PFSK-1 (cell line): ENCODE measurements at regions not wholly inside any gene's neighbourhood (a gene's known extent, or its start where the extent isn't known, plus 50 kb on each side); places are given as distances from the start of the nearest gene placed in this dataset.

Experiments
- POLR2AphosphoS5 ChIP-seq: IDR thresholded peaks from 2 replicates; pipeline ENCODE4 v1.6.1; 2012; ENCODE audit warnings: low read depth, mild to moderate bottlenecking, control low read depth, low read length, moderate library complexity
- SIN3A ChIP-seq: IDR thresholded peaks from 2 replicates; pipeline ENCODE4 v1.6.1; 2012; ENCODE audit warnings: mild to moderate bottlenecking, low read length, moderate library complexity, borderline replicate concordance; ENCODE audit not compliant: insufficient read depth
- TAF1 ChIP-seq: IDR thresholded peaks from 2 replicates; pipeline ENCODE4 v1.6.1; 2012; ENCODE audit warnings: low read length, control low read depth, borderline replicate concordance; ENCODE audit not compliant: insufficient read depth

DNA sequence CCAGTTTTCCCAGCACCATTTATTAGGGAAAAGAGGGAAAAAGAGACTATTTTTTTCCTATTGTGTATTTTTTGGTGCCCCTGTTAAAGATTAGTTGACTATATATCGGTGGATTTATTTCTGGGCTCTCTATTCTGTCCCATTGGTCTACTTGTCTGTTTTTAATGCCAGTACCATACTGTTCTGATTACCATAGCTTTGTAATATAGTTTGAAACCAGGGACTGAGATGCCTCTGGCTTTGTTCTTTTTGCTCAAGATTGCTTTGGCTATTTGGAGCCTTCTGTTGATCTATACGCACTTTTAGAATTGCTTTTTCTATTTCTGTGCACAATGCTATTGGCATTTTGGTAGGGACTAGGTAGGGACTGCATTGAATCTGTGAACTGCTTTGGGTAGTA lies 151.7 kb downstream of the ADCYAP1 start:
- TF ChIP-seq TAF1 (no peak), SIN3A (no peak), POLR2AphosphoS5 (no peak)
